Activated T-cell treated with anti-CD3 and anti-CD28 coated beads, Interleukin-2, amount 50 U/mL, for 72 hours (primary cell): ENCODE measurements at regions not wholly inside any gene's neighbourhood (a gene's known extent, or its start where the extent isn't known, plus 50 kb on each side); places are given as distances from the start of the nearest gene placed in this dataset.

Experiments
- ATAC-seq, 2 donors: fragments of 150-1000 bp; cut with Tn5 transposase; replicated peaks in 1 of 2; 2 replicates each; pipeline ENCODE4 v1.10.0; 2021; ENCODE audit warnings: moderate library complexity in 2 of 2, mild to moderate bottlenecking in 1 of 2
- DNase-seq, 2 donors: peaks; one replicate each; pipeline ENCODE4 v3.0.0; 2021 to 2022; ENCODE audit warnings: mixed read lengths in 1 of 2
- H3K27ac Mint-ChIP-seq: one replicate; pipeline ENCODE4 v1.8.0; 2022; ENCODE audit warnings: mild to moderate bottlenecking, moderate library complexity, mixed read lengths
- H3K27me3 Mint-ChIP-seq: one replicate; pipeline ENCODE4 v1.8.0; 2022; ENCODE audit warnings: low read depth, mixed read lengths
- H3K36me3 Mint-ChIP-seq, 2 donors: one replicate each; pipeline ENCODE4 v1.8.0; 2022; ENCODE audit warnings: mixed read lengths in 2 of 2, mild to moderate bottlenecking in 1 of 2; ENCODE audit not compliant: insufficient read depth in 2 of 2
- H3K4me1 Mint-ChIP-seq: one replicate; pipeline ENCODE4 v1.8.0; 2022; ENCODE audit warnings: low read depth, mixed read lengths
- H3K4me3 Mint-ChIP-seq, 2 donors: one replicate each; pipeline ENCODE4 v1.8.0; 2022; ENCODE audit warnings: mild to moderate bottlenecking in 2 of 2, mixed read lengths in 2 of 2, moderate library complexity in 2 of 2
- H3K9me3 Mint-ChIP-seq, 2 donors: one replicate each; pipeline ENCODE4 v1.8.0; 2022; ENCODE audit warnings: mixed read lengths in 2 of 2

DNA sequence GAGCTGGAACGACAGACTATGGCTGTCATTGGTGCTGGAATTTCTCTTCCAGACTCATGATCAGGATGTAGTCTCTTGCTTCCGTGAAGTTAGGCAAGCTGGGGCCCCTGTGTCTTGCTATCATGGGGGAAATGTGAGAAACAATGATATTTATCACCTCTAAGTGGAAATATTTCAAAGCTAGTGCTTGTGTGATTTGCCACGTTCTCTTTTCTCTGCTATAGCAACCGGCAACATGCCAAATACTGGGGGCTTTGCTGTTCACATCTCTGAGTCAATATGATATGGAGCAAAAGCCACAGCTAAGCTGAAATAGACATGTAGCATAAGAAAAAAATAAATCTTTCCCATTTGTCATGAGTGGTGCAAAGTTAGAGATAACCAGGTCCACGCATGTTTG, 668.2 kb upstream of the IGFBP3 start:
- Mint-ChIP-seq H3K4me1 (no peaks in the 10 kb centered on the region), H3K27me3 (no peaks in the 10 kb centered on the region), H3K4me3 (no peak overlapping the region), H3K36me3 (peaks cover 1 to 2% of the 10 kb centered on the region in 2 donors), H3K9me3 (peaks cover 10 to 14% of the 10 kb centered on the region in 2 donors), H3K27ac (no peak overlapping the region)
- no peak for ATAC-seq
- no peak for DNase-seq

DNA sequence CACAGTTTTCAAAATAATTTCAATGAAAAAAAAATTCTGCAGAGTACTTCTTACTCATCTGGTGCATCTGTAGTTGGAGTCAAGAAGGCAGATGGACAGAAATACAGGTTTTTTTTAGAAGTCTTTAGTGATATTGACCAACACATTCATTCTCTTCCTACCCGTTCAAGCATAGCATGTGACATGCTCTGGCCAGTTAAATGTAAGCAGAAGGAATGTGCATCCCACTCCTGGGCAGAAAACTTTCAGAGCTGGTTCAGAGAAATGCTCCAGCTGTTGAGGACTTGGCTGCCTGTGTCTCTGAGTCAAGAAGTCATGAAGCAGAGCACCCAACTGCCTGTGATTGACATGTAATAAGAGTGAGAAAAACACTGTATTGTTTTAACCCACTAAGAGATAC, 665.3 kb upstream of the IGFBP3 start:
- H3K4me3 Mint-ChIP-seq, result no peak overlapping the region
- no peak overlapping the region for H3K27ac Mint-ChIP-seq
- no peaks in the 10 kb centered on the region for H3K4me1 Mint-ChIP-seq
- H3K27me3 Mint-ChIP-seq, result no peaks in the 10 kb centered on the region
- peaks cover 1 to 3% of the 10 kb centered on the region in 2 donors for H3K9me3 Mint-ChIP-seq
- DNase-seq, result no peak
- ATAC-seq, result no peak
- peaks cover 1 to 2% of the 10 kb centered on the region in 2 donors for H3K36me3 Mint-ChIP-seq

GRCh38 chr7:46583656-46584055, 662.6 kb upstream of the IGFBP3 start:
- ATAC-seq (no peak), DNase-seq (no peak)
- Mint-ChIP-seq H3K36me3 (peaks cover 0 to 1% of the 10 kb centered on the region in 2 donors), H3K4me3 (no peak overlapping the region), H3K4me1 (no peaks in the 10 kb centered on the region), H3K9me3 (peaks cover 1 to 5% of the 10 kb centered on the region in 2 donors), H3K27ac (no peak overlapping the region), H3K27me3 (no peaks in the 10 kb centered on the region)

- Mint-ChIP-seq H3K27ac (no peak overlapping the region), H3K4me1 (no peaks in the 10 kb centered on the region), H3K36me3 (no peaks in the 10 kb centered on the region), H3K4me3 (no peak overlapping the region), H3K9me3 (peaks cover 1 to 8% of the 10 kb centered on the region in 2 donors), H3K27me3 (no peaks in the 10 kb centered on the region)
- DNase-seq (no peak), ATAC-seq (no peak)
Measured at GRCh38 chr7:46581268-46581667, 660.2 kb upstream of the IGFBP3 start.

DNA sequence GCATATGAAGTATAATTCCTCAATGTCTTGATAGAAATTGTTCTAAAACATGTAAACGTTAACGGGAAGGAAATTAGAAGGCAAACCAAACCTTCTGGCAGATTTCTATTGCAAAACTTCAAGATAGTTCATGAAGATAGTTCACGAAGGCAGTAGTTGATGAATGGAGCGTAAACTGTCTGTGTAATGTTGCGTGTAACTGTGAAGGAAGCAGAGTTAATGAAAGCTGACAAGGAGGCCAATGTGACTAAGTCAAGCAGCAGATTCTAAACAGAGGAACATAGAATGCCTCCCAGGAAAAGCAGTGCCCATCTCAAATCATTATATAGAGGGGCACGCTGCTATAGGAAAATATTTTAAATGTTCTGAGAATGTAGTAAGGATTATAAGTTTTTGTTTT, 659.7 kb upstream of the IGFBP3 start:
- H3K27ac Mint-ChIP-seq, result no peak overlapping the region
- DNase-seq (no peak), ATAC-seq (no peak)
- H3K4me3 Mint-ChIP-seq, result no peak overlapping the region
- H3K36me3 Mint-ChIP-seq, result no peaks in the 10 kb centered on the region
- no peaks in the 10 kb centered on the region for H3K27me3 Mint-ChIP-seq
- H3K4me1 Mint-ChIP-seq, result no peaks in the 10 kb centered on the region
- H3K9me3 Mint-ChIP-seq, result peaks cover 1 to 8% of the 10 kb centered on the region in 2 donors

DNA sequence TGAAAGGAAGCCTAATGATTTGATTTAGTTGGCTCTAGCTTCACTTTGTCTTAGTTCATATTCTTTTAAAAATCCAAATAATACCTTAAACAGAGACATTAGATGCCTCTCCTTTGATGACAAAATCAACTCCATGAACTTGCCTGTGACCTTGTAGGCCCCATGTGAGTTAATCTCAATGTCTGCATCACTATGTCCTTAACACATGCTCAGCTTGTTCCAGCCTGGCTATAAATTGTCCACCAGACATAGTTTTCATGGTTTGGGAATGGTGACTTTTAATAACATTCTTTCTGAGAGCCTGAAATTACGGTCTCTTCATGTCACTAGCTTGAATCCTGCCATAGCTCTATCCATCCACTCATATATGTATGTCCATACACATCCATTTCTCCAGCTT, 656.3 kb upstream of the IGFBP3 start:
- H3K36me3 Mint-ChIP-seq, result no peaks in the 10 kb centered on the region
- peaks cover 1 to 17% of the 10 kb centered on the region in 2 donors for H3K9me3 Mint-ChIP-seq
- H3K4me1 Mint-ChIP-seq, result no peaks in the 10 kb centered on the region
- no peaks in the 10 kb centered on the region for H3K27me3 Mint-ChIP-seq
- no peak overlapping the region for H3K4me3 Mint-ChIP-seq
- no peak for ATAC-seq
- DNase-seq, result no peak
- H3K27ac Mint-ChIP-seq, result no peak overlapping the region

DNA sequence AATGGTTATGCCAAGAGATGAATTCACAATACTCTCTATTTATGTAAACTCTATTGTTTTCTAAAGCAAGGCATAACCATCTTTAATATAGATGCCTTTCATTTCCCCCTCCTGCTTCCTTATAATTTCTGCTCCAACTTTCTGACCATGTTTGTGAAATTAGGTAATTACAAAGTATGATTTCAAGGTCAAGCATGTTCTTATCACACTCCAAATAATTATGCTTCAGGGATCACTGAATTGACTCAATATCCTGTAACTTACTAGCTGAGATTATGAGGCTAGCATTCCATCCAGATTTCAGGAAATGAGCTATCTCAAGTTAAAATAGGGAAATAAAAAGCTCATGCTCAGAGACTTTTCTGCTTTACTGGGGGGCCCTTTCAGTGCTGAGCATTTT, 655.9 kb upstream of the IGFBP3 start:
- peaks cover 3 to 19% of the 10 kb centered on the region in 2 donors for H3K9me3 Mint-ChIP-seq
- no peak overlapping the region for H3K4me3 Mint-ChIP-seq
- H3K36me3 Mint-ChIP-seq, result peaks cover 0 to 2% of the 10 kb centered on the region in 2 donors
- no peak for ATAC-seq
- no peak overlapping the region for H3K27ac Mint-ChIP-seq
- H3K4me1 Mint-ChIP-seq, result no peaks in the 10 kb centered on the region
- no peak for DNase-seq
- H3K27me3 Mint-ChIP-seq, result no peaks in the 10 kb centered on the region

DNA sequence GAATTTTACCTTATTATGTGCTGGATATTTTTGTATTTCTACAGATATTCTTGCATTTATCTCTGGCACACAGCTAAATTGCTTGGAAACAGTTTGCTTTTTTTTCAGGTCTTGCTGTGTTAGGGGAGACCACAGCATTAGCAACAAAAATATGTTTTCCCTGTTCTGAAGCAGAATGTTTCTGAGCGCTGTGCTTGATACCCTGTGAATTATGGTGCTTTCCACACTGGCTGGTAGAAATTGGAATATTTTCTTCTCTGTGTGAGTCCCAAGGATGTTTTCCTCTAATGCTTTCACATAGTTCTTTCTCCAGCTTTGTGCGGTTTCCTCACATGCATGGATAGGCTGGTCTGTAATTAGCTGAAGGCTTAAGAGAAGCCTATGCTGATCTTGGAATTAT, 651.6 kb upstream of the IGFBP3 start:
- Mint-ChIP-seq H3K4me1 (no peaks in the 10 kb centered on the region), H3K9me3 (peaks cover 3 to 17% of the 10 kb centered on the region in 2 donors), H3K4me3 (no peak overlapping the region), H3K27me3 (no peaks in the 10 kb centered on the region), H3K36me3 (peaks cover 0 to 2% of the 10 kb centered on the region in 2 donors), H3K27ac (no peak overlapping the region)
- no peak for ATAC-seq
- no peak for DNase-seq

DNA sequence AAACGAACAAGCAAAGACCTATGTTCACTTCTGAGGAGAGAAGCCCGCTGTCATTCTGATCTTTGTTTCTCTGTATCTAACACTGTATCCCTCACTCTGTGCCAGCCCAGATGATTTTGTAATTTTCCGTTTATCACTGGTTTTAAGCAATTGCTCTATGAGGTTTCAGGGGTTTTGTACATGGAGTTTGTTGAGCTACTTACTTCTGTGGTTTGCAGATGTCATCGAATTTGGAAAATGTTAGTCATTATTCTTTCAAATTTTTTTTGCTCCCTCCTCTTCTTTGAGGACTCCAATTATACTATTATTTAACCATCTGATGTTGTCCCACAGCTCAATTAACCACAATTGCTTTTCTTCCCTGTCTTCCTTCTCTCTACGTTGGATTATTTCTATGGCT, 650.9 kb upstream of the IGFBP3 start:
- no peak for DNase-seq
- Mint-ChIP-seq H3K27me3 (no peaks in the 10 kb centered on the region), H3K4me3 (no peak overlapping the region), H3K4me1 (no peaks in the 10 kb centered on the region), H3K36me3 (peaks cover 0 to 2% of the 10 kb centered on the region in 2 donors), H3K27ac (no peak overlapping the region), H3K9me3 (peaks cover 3 to 15% of the 10 kb centered on the region in 2 donors)
- no peak for ATAC-seq

GRCh38 chr7:46569133-46569465, 648.0 kb upstream of the IGFBP3 start:
- H3K36me3 Mint-ChIP-seq, result peaks cover 0 to 2% of the 10 kb centered on the region in 2 donors
- no peak overlapping the region for H3K27ac Mint-ChIP-seq
- H3K4me1 Mint-ChIP-seq, result no peaks in the 10 kb centered on the region
- DNase-seq, result no peak
- ATAC-seq, result no peak
- H3K9me3 Mint-ChIP-seq, result peaks cover 10 to 12% of the 10 kb centered on the region in 2 donors
- H3K4me3 Mint-ChIP-seq, result no peak overlapping the region
- H3K27me3 Mint-ChIP-seq, result no peaks in the 10 kb centered on the region

DNA sequence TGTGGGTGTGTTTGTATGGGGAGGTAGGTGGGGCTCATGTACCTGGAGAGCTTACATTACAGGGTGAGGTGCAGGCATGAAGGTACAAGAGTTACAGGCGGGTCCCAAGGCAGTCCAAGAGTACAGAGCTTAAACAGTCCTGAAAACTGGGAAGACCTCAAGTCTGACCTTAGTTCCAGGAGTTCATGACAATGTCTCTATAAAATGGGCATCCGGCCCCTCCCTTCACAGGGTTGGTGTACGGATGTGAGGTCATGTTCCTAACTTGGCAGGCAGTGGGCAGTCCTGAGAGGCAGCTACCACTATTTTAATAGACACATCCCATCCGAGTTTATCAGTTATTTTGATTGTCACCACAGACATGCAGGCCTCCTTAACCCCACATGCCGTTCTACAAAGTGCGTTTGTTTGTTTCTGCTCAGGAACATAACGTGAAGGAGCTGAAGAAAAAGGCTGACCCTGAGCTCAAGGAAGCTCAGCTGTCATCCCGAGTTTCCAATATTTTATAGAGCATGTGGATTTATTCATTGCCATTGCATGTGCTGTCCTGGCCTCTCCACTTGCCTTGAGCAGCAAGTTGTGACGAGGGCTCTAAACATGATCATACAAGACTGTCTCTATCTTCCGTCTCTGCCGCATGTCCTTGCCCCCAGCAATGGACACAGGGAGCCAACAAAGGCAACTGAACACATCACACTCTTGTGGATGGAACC, 647.5 kb upstream of the IGFBP3 start:
- H3K27ac Mint-ChIP-seq, result no peak overlapping the region
- H3K27me3 Mint-ChIP-seq, result no peaks in the 10 kb centered on the region
- DNase-seq (no peak), ATAC-seq (no peak)
- H3K36me3 Mint-ChIP-seq, result peaks cover 0 to 2% of the 10 kb centered on the region in 2 donors
- no peak overlapping the region for H3K4me3 Mint-ChIP-seq
- H3K9me3 Mint-ChIP-seq, result peaks cover 9 to 10% of the 10 kb centered on the region in 2 donors
- no peaks in the 10 kb centered on the region for H3K4me1 Mint-ChIP-seq

GRCh38 chr7:46567858-46568257, 646.8 kb upstream of the IGFBP3 start:
- no peaks in the 10 kb centered on the region for H3K27me3 Mint-ChIP-seq
- H3K4me3 Mint-ChIP-seq, result no peak overlapping the region
- peaks cover 0 to 2% of the 10 kb centered on the region in 2 donors for H3K36me3 Mint-ChIP-seq
- peaks cover 9 to 10% of the 10 kb centered on the region in 2 donors for H3K9me3 Mint-ChIP-seq
- no peaks in the 10 kb centered on the region for H3K4me1 Mint-ChIP-seq
- H3K27ac Mint-ChIP-seq, result no peak overlapping the region
- ATAC-seq (no peak), DNase-seq (no peak)

DNA sequence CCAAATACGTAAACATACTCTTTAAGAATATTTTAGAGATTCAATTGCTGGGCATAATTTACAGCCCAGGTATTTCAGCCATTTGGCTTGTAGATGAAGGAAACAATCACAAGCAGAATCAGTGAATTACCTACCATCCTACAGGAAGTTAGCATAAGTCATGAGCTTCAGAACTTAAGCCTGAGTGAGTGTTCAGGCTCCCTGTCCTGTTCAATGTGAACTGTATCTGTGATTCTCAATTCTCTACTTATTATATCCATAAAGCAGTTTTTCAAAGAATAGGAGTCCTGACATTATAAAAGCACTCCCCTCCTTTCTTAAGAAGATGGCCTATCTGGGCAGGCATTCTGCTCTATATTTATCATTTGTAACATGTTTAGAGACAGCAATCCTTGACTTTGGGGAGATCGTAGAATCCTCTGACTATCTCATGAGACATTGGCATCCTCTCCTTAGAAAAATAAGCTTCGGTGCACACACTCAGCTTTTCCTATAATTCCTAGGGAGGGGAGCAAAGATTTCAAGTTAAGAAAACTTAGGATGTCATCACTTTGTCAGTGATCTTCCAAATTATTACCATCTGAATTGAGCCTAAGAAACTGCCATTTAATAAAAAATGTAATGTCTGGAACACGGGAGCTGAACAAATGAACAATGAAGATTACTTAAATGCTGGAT, 645.2 kb upstream of the IGFBP3 start:
- Mint-ChIP-seq H3K27me3 (no peaks in the 10 kb centered on the region), H3K4me1 (no peaks in the 10 kb centered on the region), H3K36me3 (peaks cover 0 to under 1% of the 10 kb centered on the region in 2 donors), H3K9me3 (peaks cover 5 to 11% of the 10 kb centered on the region in 2 donors), H3K4me3 (no peak overlapping the region), H3K27ac (no peak overlapping the region)
- ATAC-seq, result no peak
- no peak for DNase-seq
